ENCODE measurements at regions not wholly inside any gene's neighbourhood (a gene's known extent, or its start where the extent isn't known, plus 50 kb on each side); places are given as distances from the start of the nearest gene placed in this dataset.
A peak's percentile ranks its signal among the peaks of the same experiment; 100 is the strongest.

- no peak for DNase-seq
Observed at GRCh38 chr5:61744690-61745619, 412.9 kb downstream of the ZSWIM6 start.

- no peak for DNase-seq
Observed at GRCh38 chr5:61746831-61747575, 414.9 kb downstream of the ZSWIM6 start.

GRCh38 chr5:61748121-61748520 is 416.1 kb downstream of the ZSWIM6 start:
- no peak for DNase-seq

GRCh38 chr5:61748651-61749050 is 416.6 kb downstream of the ZSWIM6 start:
- DNase-seq = no peak

GRCh38 chr5:61752588-61752987 is 420.5 kb downstream of the ZSWIM6 start:
- DNase-seq = no peak

- DNase-seq = no peak
Observed at GRCh38 chr5:61754792-61755191, 422.7 kb downstream of the ZSWIM6 start.

GRCh38 chr5:61755726-61756222 is 423.7 kb downstream of the ZSWIM6 start:
- DNase-seq = no peak

- no peak for DNase-seq
Observed at GRCh38 chr5:61758711-61759110, 426.7 kb downstream of the ZSWIM6 start.

GRCh38 chr5:61765471-61765870 is 433.4 kb downstream of the ZSWIM6 start:
- no peak for DNase-seq

GRCh38 chr5:61766141-61766540 is 434.1 kb downstream of the ZSWIM6 start:
- DNase-seq = no peak

- DNase-seq = peak; percentile 34
Observed at GRCh38 chr5:61767231-61768080, 435.4 kb downstream of the ZSWIM6 start.

- no peak for DNase-seq
Observed at GRCh38 chr5:61768692-61769281, 436.7 kb downstream of the ZSWIM6 start.

GRCh38 chr5:61771062-61771461 is 439.0 kb downstream of the ZSWIM6 start:
- no peak for DNase-seq

GRCh38 chr5:61771808-61772207 is 439.8 kb downstream of the ZSWIM6 start:
- DNase-seq = no peak

- DNase-seq = no peak
Observed at GRCh38 chr5:61775901-61776300, 443.8 kb downstream of the ZSWIM6 start.

GRCh38 chr5:61777292-61777691 is 445.2 kb downstream of the ZSWIM6 start:
- no peak for DNase-seq

- no peak for DNase-seq
Observed at GRCh38 chr5:61779743-61780142, 447.7 kb downstream of the ZSWIM6 start.

- DNase-seq = no peak
Observed at GRCh38 chr5:61783481-61783880, 451.4 kb downstream of the ZSWIM6 start.

- DNase-seq = no peak
Observed at GRCh38 chr5:61784341-61784740, 452.3 kb downstream of the ZSWIM6 start.

GRCh38 chr5:61788548-61788947 is 456.5 kb downstream of the ZSWIM6 start:
- DNase-seq = no peak

GRCh38 chr5:61790007-61790406 is 457.9 kb downstream of the ZSWIM6 start:
- no peak for DNase-seq

- DNase-seq = no peak
Observed at GRCh38 chr5:61790678-61791077, 458.6 kb downstream of the ZSWIM6 start.

- no peak for DNase-seq
Observed at GRCh38 chr5:61796773-61797172, 464.7 kb downstream of the ZSWIM6 start.
